ENCODE measurements at regions not wholly inside any gene's neighbourhood (a gene's known extent, or its start where the extent isn't known, plus 50 kb on each side); places are given as distances from the start of the nearest gene placed in this dataset.

- no peak overlapping the region for H3K4me3 ChIP-seq (ENCODE audit: low read depth in 1 of 2, low read length in 2 of 2)
- no peaks in the 10 kb centered on the region for H3K36me3 ChIP-seq (ENCODE audit: control insufficient read depth in 2 of 2, insufficient read depth in 2 of 2, low read length in 1 of 2)
- no peaks in the 10 kb centered on the region for H3K4me1 ChIP-seq (ENCODE audit: control insufficient read depth in 2 of 2, insufficient read depth in 2 of 2, low read length in 1 of 2)
- no peaks in the 10 kb centered on the region for H3K9me3 ChIP-seq (ENCODE audit: control insufficient read depth in 2 of 2, insufficient read depth in 1 of 2, low read depth in 1 of 2, low read length in 1 of 2)
- H3K27me3 ChIP-seq (ENCODE audit: control insufficient read depth in 1 of 2, insufficient read depth in 2 of 2, low read length in 2 of 2), result no peaks in the 10 kb centered on the region
- 51 to 57% methylated on average over 8 of the region's 8 CpGs for WGBS, 2 donors
- no peak overlapping the region for H3K27ac ChIP-seq (ENCODE audit: low read depth in 2 of 2, low read length in 1 of 2)
These were observed 180.7 kb downstream of the EVX1 start for GRCh38 chr7:27423290-27423689.

GRCh38 chr7:27423821-27424220, 181.2 kb downstream of the EVX1 start:
- 82% methylated on average over 10 of the region's 10 CpGs for WGBS, 2 donors
- H3K27ac ChIP-seq (ENCODE audit: low read depth in 2 of 2, low read length in 1 of 2), result no peak overlapping the region

GRCh38 chr7:27424231-27424630, 181.6 kb downstream of the EVX1 start:
- Histone ChIP-seq H3K27me3 (ENCODE audit: control insufficient read depth in 1 of 2, insufficient read depth in 2 of 2, low read length in 2 of 2) (no peaks in the 10 kb centered on the region), H3K4me3 (ENCODE audit: low read depth in 1 of 2, low read length in 2 of 2) (no peak overlapping the region), H3K9me3 (ENCODE audit: control insufficient read depth in 2 of 2, insufficient read depth in 1 of 2, low read depth in 1 of 2, low read length in 1 of 2) (no peaks in the 10 kb centered on the region), H3K36me3 (ENCODE audit: control insufficient read depth in 2 of 2, insufficient read depth in 2 of 2, low read length in 1 of 2) (no peaks in the 10 kb centered on the region), H3K27ac (ENCODE audit: low read depth in 2 of 2, low read length in 1 of 2) (no peak overlapping the region), H3K4me1 (ENCODE audit: control insufficient read depth in 2 of 2, insufficient read depth in 2 of 2, low read length in 1 of 2) (no peaks in the 10 kb centered on the region)
- 28 to 38% methylated on average over 3 of the region's 3 CpGs for WGBS, 2 donors

More at GRCh38 chr7:27423821-27424220, 181.2 kb downstream of the EVX1 start:
- no peak overlapping the region for H3K4me3 ChIP-seq (ENCODE audit: low read depth in 1 of 2, low read length in 2 of 2)
- H3K36me3 ChIP-seq (ENCODE audit: control insufficient read depth in 2 of 2, insufficient read depth in 2 of 2, low read length in 1 of 2), result no peaks in the 10 kb centered on the region
- H3K4me1 ChIP-seq (ENCODE audit: control insufficient read depth in 2 of 2, insufficient read depth in 2 of 2, low read length in 1 of 2), result no peaks in the 10 kb centered on the region
- H3K9me3 ChIP-seq (ENCODE audit: control insufficient read depth in 2 of 2, insufficient read depth in 1 of 2, low read depth in 1 of 2, low read length in 1 of 2), result no peaks in the 10 kb centered on the region
- no peaks in the 10 kb centered on the region for H3K27me3 ChIP-seq (ENCODE audit: control insufficient read depth in 1 of 2, insufficient read depth in 2 of 2, low read length in 2 of 2)

GRCh38 chr7:27424749-27425148, 182.1 kb downstream of the EVX1 start:
- Histone ChIP-seq H3K36me3 (ENCODE audit: control insufficient read depth in 2 of 2, insufficient read depth in 2 of 2, low read length in 1 of 2) (no peaks in the 10 kb centered on the region), H3K4me1 (ENCODE audit: control insufficient read depth in 2 of 2, insufficient read depth in 2 of 2, low read length in 1 of 2) (no peaks in the 10 kb centered on the region), H3K27me3 (ENCODE audit: control insufficient read depth in 1 of 2, insufficient read depth in 2 of 2, low read length in 2 of 2) (no peaks in the 10 kb centered on the region), H3K27ac (ENCODE audit: low read depth in 2 of 2, low read length in 1 of 2) (no peak overlapping the region), H3K9me3 (ENCODE audit: control insufficient read depth in 2 of 2, insufficient read depth in 1 of 2, low read depth in 1 of 2, low read length in 1 of 2) (no peaks in the 10 kb centered on the region), H3K4me3 (ENCODE audit: low read depth in 1 of 2, low read length in 2 of 2) (no peak overlapping the region)
- WGBS, 2 donors, result 46 to 52% methylated on average over 4 of the region's 4 CpGs

- Histone ChIP-seq H3K4me3 (ENCODE audit: low read depth in 1 of 2, low read length in 2 of 2) (no peak overlapping the region), H3K27ac (ENCODE audit: low read depth in 2 of 2, low read length in 1 of 2) (no peak overlapping the region), H3K4me1 (ENCODE audit: control insufficient read depth in 2 of 2, insufficient read depth in 2 of 2, low read length in 1 of 2) (no peaks in the 10 kb centered on the region), H3K27me3 (ENCODE audit: control insufficient read depth in 1 of 2, insufficient read depth in 2 of 2, low read length in 2 of 2) (no peaks in the 10 kb centered on the region), H3K9me3 (ENCODE audit: control insufficient read depth in 2 of 2, insufficient read depth in 1 of 2, low read depth in 1 of 2, low read length in 1 of 2) (no peaks in the 10 kb centered on the region), H3K36me3 (ENCODE audit: control insufficient read depth in 2 of 2, insufficient read depth in 2 of 2, low read length in 1 of 2) (no peaks in the 10 kb centered on the region)
- WGBS, 2 donors, result 78 to 92% methylated on average over 4 of the region's 4 CpGs
These were observed 184.8 kb downstream of the EVX1 start for GRCh38 chr7:27427416-27427815.

GRCh38 chr7:27430105-27430504, 187.5 kb downstream of the EVX1 start:
- Histone ChIP-seq H3K27ac (ENCODE audit: low read depth in 2 of 2, low read length in 1 of 2) (no peak overlapping the region), H3K4me3 (ENCODE audit: low read depth in 1 of 2, low read length in 2 of 2) (no peak overlapping the region), H3K9me3 (ENCODE audit: control insufficient read depth in 2 of 2, insufficient read depth in 1 of 2, low read depth in 1 of 2, low read length in 1 of 2) (no peaks in the 10 kb centered on the region), H3K36me3 (ENCODE audit: control insufficient read depth in 2 of 2, insufficient read depth in 2 of 2, low read length in 1 of 2) (no peaks in the 10 kb centered on the region), H3K4me1 (ENCODE audit: control insufficient read depth in 2 of 2, insufficient read depth in 2 of 2, low read length in 1 of 2) (no peaks in the 10 kb centered on the region), H3K27me3 (ENCODE audit: control insufficient read depth in 1 of 2, insufficient read depth in 2 of 2, low read length in 2 of 2) (no peaks in the 10 kb centered on the region)
- 70 to 75% methylated on average over 2 of the region's 2 CpGs for WGBS, 2 donors

- Histone ChIP-seq H3K9me3 (ENCODE audit: control insufficient read depth in 2 of 2, insufficient read depth in 1 of 2, low read depth in 1 of 2, low read length in 1 of 2) (no peaks in the 10 kb centered on the region), H3K27ac (ENCODE audit: low read depth in 2 of 2, low read length in 1 of 2) (no peak overlapping the region), H3K4me1 (ENCODE audit: control insufficient read depth in 2 of 2, insufficient read depth in 2 of 2, low read length in 1 of 2) (no peaks in the 10 kb centered on the region), H3K4me3 (ENCODE audit: low read depth in 1 of 2, low read length in 2 of 2) (no peak overlapping the region), H3K36me3 (ENCODE audit: control insufficient read depth in 2 of 2, insufficient read depth in 2 of 2, low read length in 1 of 2) (no peaks in the 10 kb centered on the region), H3K27me3 (ENCODE audit: control insufficient read depth in 1 of 2, insufficient read depth in 2 of 2, low read length in 2 of 2) (no peaks in the 10 kb centered on the region)
- WGBS, 2 donors, result 82 to 89% methylated on average over 3 of the region's 3 CpGs
These were observed 188.9 kb downstream of the EVX1 start for GRCh38 chr7:27431465-27431864.

GRCh38 chr7:27433581-27433980, 191.0 kb downstream of the EVX1 start:
- H3K4me1 ChIP-seq (ENCODE audit: control insufficient read depth in 2 of 2, insufficient read depth in 2 of 2, low read length in 1 of 2), result no peaks in the 10 kb centered on the region
- 65 to 67% methylated on average over 1 of the region's 1 CpG for WGBS, 2 donors

GRCh38 chr7:27434756-27435400, 192.3 kb downstream of the EVX1 start:
- no peak overlapping the region for H3K27ac ChIP-seq (ENCODE audit: low read depth in 2 of 2, low read length in 1 of 2)
- WGBS, 2 donors, result 77 to 78% methylated on average over 5 of the region's 5 CpGs

More at GRCh38 chr7:27433581-27433980, 191.0 kb downstream of the EVX1 start:
- Histone ChIP-seq H3K27me3 (ENCODE audit: control insufficient read depth in 1 of 2, insufficient read depth in 2 of 2, low read length in 2 of 2) (no peaks in the 10 kb centered on the region), H3K9me3 (ENCODE audit: control insufficient read depth in 2 of 2, insufficient read depth in 1 of 2, low read depth in 1 of 2, low read length in 1 of 2) (no peaks in the 10 kb centered on the region), H3K36me3 (ENCODE audit: control insufficient read depth in 2 of 2, insufficient read depth in 2 of 2, low read length in 1 of 2) (no peaks in the 10 kb centered on the region), H3K4me3 (ENCODE audit: low read depth in 1 of 2, low read length in 2 of 2) (no peak overlapping the region), H3K27ac (ENCODE audit: low read depth in 2 of 2, low read length in 1 of 2) (no peak overlapping the region)

GRCh38 chr7:27435461-27435860, 192.9 kb downstream of the EVX1 start:
- Histone ChIP-seq H3K4me1 (ENCODE audit: control insufficient read depth in 2 of 2, insufficient read depth in 2 of 2, low read length in 1 of 2) (no peaks in the 10 kb centered on the region), H3K9me3 (ENCODE audit: control insufficient read depth in 2 of 2, insufficient read depth in 1 of 2, low read depth in 1 of 2, low read length in 1 of 2) (no peaks in the 10 kb centered on the region), H3K27me3 (ENCODE audit: control insufficient read depth in 1 of 2, insufficient read depth in 2 of 2, low read length in 2 of 2) (no peaks in the 10 kb centered on the region), H3K4me3 (ENCODE audit: low read depth in 1 of 2, low read length in 2 of 2) (no peak overlapping the region), H3K36me3 (ENCODE audit: control insufficient read depth in 2 of 2, insufficient read depth in 2 of 2, low read length in 1 of 2) (no peaks in the 10 kb centered on the region), H3K27ac (ENCODE audit: low read depth in 2 of 2, low read length in 1 of 2) (no peak overlapping the region)
- WGBS, 2 donors, result 63 to 67% methylated on average over 3 of the region's 3 CpGs

More at GRCh38 chr7:27434756-27435400, 192.3 kb downstream of the EVX1 start:
- Histone ChIP-seq H3K36me3 (ENCODE audit: control insufficient read depth in 2 of 2, insufficient read depth in 2 of 2, low read length in 1 of 2) (no peaks in the 10 kb centered on the region), H3K4me3 (ENCODE audit: low read depth in 1 of 2, low read length in 2 of 2) (no peak overlapping the region), H3K9me3 (ENCODE audit: control insufficient read depth in 2 of 2, insufficient read depth in 1 of 2, low read depth in 1 of 2, low read length in 1 of 2) (no peaks in the 10 kb centered on the region), H3K27me3 (ENCODE audit: control insufficient read depth in 1 of 2, insufficient read depth in 2 of 2, low read length in 2 of 2) (no peaks in the 10 kb centered on the region), H3K4me1 (ENCODE audit: control insufficient read depth in 2 of 2, insufficient read depth in 2 of 2, low read length in 1 of 2) (no peaks in the 10 kb centered on the region)
